GM19240 (cell line): ENCODE measurements at regions not wholly inside any gene's neighbourhood (a gene's known extent, or its start where the extent isn't known, plus 50 kb on each side); places are given as distances from the start of the nearest gene placed in this dataset.
"Not testable (repeated sequence)": the region's sequence is repeated elsewhere in the genome, so short reads cannot be mapped to it uniquely, and the experiment has no call there.

ENCODE experiments used
- DNase-seq: peaks from one replicate; pipeline ENCODE4 v3.0.0; 2011; ENCODE audit warnings: low spot score; ENCODE audit not compliant: insufficient read length

DNA sequence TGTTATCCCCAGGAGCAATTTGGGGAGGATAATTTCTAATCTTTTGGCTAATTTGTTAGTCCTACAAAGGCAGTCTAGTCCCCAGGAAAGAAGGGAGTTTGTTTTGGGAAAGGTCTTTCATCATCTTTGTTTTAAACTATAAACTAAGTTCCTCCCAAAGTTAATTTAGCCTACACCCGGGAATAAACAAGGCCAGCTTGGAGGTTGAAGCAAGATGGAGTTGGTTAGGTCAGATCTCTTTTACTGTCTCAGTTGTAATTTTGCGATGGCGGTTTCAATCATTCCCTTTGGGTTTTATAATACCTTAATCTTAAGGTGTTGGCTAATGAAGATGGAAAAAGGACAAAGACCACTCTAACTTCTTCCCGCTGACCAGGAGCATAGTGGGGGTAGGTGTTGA lies 166.4 kb upstream of the NAMPT start:
- DNase-seq, result no peak

- DNase-seq, result no peak
Observed at GRCh38 chr7:106450716-106451115, 165.9 kb upstream of the NAMPT start.

GRCh38 chr7:106448992-106449859 lies 164.4 kb upstream of the NAMPT start:
- no peak for DNase-seq

DNA sequence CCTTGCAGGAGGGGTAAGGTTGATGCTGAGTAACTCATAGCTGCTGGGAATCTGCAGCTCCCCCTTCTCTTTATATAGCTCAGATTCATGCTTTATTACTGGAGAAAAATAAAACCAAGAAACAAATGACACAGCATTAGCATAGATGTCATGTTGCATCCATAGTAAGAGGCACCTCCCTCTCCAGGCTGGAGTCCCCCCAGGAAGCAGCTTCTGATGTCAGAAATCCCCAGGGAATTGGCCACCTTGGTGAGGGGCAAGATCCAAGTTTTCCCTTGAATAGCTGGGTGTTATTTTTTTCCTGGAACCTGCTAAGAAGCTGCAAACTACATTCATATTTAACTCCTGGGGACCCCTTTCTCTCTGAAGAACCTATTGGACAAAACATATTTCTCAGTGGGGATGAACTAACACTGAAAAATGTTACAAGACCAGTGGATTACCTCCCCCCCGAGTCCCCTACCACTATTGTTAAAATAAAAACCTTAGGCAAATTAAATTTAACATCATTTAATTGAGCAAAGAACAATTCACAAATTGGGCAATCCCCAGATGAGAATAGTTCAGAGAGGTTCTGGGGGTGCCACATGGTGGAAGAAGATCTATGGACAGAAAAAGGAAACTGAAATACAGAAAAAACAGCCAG lies 163.7 kb upstream of the NAMPT start:
- no peak for DNase-seq

GRCh38 chr7:106447318-106447847 lies 162.6 kb upstream of the NAMPT start:
- DNase-seq, result no peak

- not testable (repeated sequence) for DNase-seq
Observed at GRCh38 chr7:106445366-106445765, 160.6 kb upstream of the NAMPT start.

DNA sequence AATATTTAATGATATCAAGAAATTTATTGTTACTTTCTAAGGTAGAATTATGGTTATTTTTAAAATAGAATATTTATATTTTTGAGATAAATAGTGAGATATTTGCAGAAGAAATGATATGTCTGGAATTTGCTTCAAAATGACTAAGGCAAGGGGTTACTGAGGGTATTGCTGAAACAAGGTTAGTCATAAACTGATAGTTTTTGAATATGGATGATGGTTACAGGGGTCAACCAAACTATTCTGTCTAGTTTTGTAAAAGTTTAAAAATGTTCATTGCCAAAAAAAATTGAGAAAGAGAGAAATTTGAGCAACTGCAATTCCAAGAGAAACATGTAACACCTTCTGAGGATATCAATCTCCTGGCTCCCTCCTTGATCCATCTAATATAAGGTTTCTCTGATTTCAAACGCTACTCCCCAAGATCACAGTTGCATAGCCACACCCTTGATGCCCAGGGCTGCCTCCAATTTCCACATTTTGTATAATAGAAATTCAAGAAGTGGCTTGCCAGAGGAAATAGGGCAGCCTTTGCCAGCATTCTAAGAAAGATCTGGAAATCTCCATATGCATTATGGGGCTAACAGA lies 159.4 kb upstream of the NAMPT start:
- no peak for DNase-seq

DNA sequence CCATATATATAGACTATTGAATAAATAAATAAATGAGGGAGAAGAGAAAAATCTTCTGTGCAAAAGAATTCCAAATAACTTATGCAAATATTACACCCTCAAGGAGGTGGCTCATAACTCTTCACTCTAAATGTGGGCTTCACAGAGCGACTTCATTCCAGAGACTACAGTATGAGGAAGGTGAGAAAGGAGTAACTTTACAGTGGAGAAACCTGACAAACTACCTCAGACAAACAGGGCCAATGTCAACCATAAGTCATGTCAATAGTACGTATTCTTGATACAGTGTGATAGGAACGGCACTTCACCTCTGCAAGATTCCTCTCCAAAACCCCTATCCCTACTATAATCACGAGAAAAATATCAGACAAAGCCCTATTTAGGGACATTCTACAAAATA lies 158.4 kb upstream of the NAMPT start:
- DNase-seq, result no peak

DNA sequence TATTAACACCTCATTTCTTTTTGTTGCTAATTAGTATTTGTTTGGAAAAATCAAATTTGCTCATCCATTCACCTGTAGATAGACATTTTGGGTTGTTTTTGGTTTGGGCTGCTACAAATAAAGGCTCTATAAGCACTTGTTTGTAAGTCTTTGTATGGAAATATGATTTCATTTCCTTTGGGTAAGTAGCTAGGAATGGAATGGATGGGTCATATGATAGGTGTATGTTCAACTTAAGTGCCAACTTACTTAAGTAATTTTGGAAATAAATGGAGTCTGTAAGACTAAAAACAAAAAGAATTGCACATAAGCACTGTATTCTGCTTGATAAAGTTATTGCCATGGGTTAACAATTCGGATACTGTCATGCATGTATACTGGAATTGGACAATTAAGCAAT lies 157.7 kb upstream of the NAMPT start:
- no peak for DNase-seq

DNA sequence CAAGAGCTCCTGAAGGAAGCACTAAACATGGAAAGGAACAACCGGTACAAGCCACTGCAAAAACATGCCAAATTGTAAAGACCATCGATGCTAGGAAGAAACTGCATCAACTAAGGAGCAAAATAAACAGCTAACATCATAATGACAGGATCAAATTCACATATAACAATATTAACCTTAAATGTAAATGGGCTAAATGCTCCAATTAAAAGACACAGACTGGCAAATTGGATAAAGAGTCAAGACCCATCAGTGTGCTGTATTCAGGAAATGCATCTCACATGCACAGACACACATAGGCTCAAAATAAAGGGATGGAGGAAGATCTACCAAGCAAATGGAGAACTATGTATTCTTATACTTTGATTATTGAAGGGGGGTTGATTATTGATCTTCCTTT lies 156.6 kb upstream of the NAMPT start:
- DNase-seq, result not testable (repeated sequence)

DNA sequence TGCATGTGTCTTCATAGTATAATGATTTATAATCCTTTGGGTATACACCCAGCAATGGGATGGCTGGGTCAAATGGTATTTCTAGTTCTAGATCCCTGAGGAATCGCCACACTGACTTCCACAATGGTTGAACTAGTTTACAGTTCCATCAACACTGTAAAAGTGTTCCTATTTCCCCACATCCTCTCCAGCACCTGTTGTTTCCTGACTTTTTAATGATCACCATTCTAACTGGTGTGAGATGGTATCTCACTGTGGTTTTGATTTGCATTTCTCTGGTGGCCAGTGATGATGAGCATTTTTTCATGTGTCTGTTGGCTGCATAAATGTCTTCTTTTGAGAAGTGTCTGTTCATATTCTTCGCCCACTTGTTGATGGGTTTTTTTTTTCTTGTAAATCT lies 152.2 kb upstream of the NAMPT start:
- DNase-seq, result not testable (repeated sequence)

GRCh38 chr7:106433377-106433776 lies 148.6 kb upstream of the NAMPT start:
- no peak for DNase-seq

GRCh38 chr7:106430535-106431455 lies 146.0 kb upstream of the NAMPT start:
- no peak for DNase-seq

DNA sequence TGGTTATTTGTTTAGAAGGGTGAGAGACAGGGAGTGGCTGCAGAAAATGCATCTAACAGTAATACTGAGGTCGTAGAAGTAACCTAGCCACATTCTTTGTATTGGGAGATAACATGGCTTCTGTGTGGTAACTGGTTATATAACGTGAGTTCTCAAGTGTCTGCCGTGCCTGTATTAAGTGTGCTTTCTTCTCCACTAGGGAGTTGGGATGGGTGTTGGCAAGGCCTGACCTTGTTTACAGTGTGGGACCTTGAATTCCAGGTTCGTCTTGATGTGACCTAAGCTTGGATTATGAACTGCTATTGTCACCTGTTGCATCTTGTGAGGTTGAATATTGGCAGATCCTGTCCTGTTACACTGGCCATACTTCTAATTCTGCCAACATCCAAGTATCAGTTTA lies 145.3 kb upstream of the NAMPT start:
- DNase-seq, result no peak

DNA sequence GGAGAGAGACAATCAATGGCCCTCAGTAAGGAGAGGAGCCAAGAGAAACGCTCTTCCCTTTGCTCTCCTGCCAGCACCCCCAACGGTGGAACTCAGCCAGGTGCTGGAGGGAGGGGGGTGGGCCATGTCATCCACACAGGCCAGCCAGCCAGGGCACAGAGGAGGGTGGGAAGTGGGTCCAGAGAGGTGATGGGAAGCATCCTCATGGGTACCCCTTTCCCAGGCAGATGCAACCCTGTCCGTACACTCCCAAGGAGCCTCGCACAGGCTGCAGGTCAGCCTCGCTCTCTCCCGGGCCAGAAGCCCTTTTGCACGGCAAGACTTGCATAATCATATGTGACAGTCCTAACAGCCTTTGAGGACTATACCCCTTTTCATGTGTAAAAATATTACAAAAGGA lies 142.0 kb upstream of the NAMPT start:
- no peak for DNase-seq

DNA sequence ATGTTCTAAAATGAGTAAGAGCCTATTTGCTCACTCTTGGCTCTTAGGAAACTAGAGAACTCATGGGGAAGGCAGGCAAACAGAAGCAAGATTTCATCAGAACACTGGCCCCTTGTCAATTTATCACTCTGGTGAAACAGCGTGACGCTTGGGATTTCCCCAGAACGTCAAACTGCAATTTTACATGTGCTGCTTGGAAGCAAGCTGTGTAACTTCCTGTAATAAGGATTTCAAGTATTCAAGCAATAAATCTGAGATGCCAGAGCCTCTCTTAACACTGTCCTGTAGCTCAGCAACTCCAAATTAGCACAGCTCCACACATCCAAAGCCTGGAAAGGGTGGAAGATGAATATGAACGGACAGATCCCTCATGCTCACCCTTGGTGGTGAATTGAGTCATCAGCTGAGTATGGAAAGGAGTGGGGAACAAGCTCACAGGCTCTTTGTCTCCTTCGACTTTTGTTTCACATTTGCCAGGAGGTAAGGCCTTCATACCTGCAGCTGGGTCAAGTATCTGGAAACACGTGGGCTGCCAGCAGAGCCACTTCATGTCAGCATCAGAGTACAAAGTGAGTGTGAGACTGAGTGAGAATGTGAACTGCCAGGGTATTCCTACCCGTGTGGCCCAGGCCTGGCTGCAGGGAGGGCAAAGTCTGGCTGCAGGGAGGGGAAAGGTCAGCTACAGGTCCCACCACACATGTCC lies 140.4 kb upstream of the NAMPT start:
- peak; percentile 19 for DNase-seq

GRCh38 chr7:106424476-106425016 lies 139.8 kb upstream of the NAMPT start:
- DNase-seq, result no peak

DNA sequence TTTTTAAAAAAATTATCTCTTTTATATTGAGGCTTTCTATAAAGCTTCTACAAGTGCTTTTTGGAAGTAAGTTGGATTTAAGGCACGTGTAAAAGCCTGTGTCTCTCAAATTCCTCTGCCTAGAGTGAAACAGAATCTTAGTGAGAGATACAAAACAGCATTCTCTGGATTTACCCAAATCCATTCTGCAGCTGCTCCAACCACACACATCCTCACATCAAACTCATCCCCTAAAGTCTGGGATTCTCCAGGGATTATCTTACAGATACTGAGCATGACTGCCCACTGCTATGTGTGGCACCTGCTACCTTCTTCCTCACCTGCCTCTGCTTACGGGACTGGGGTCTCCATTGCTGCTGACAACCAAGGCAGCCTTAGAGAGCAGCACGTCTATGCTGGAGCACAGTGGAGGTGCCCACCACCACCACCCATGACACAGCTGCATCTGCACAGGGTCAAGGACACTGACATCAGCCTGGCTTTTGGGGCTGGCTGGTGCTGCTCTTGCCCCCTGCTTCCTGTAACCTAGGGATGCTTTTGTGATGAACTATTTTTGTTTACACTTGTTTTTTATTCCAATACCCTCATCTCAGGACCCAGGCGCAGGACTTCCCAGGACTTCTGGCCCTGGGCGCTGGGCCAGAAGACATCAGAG lies 139.2 kb upstream of the NAMPT start:
- DNase-seq, result no peak

DNA sequence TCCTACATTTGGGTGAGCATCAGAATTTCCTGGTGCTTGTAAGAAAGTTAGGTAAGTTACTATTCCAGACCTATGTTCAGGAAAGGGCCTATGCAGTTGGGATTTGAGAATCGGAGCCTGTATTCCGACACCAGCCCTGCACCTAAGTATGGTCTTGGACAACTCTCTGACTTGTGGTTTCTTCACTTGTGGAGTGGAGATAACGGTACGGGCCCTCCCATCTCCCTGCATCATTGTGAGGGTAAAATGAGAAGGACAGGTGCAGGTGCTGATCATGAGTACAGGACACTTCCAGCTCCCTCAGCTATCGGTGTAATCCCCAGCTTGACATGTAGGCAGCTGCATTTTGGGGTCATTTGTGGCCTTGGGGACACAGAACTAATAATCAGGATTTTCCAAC lies 138.3 kb upstream of the NAMPT start:
- DNase-seq, result no peak
